ENCODE measurements at regions not wholly inside any gene's neighbourhood (a gene's known extent, or its start where the extent isn't known, plus 50 kb on each side); places are given as distances from the start of the nearest gene placed in this dataset.
"Not testable (repeated sequence)": the region's sequence is repeated elsewhere in the genome, so short reads cannot be mapped to it uniquely, and the experiment has no call there.

GRCh38 chr1:58249737-58250586, 296.6 kb downstream of the OMA1 start:
- DNase-seq = no peak

- DNase-seq = no peak
These were observed 297.2 kb downstream of the OMA1 start for GRCh38 chr1:58249388-58249736.

GRCh38 chr1:58248791-58249190, 297.7 kb downstream of the OMA1 start:
- no peak for DNase-seq

GRCh38 chr1:58248072-58248471, 298.5 kb downstream of the OMA1 start:
- DNase-seq = no peak

GRCh38 chr1:58246549-58246948, 300.0 kb downstream of the OMA1 start:
- DNase-seq = no peak

- no peak for DNase-seq
These were observed 301.7 kb downstream of the OMA1 start for GRCh38 chr1:58244872-58245271.

GRCh38 chr1:58238846-58239245, 307.7 kb downstream of the OMA1 start:
- no peak for DNase-seq

GRCh38 chr1:58233729-58234128, 312.8 kb downstream of the OMA1 start:
- no peak for DNase-seq

- DNase-seq = no peak
These were observed 315.3 kb downstream of the OMA1 start for GRCh38 chr1:58231204-58231603.

GRCh38 chr1:58227604-58228003, 318.9 kb downstream of the OMA1 start:
- DNase-seq = no peak

GRCh38 chr1:58223522-58223921, 323.0 kb downstream of the OMA1 start:
- DNase-seq = no peak

- no peak for DNase-seq
These were observed 325.6 kb downstream of the OMA1 start for GRCh38 chr1:58220836-58221472.

- not testable (repeated sequence) for DNase-seq
These were observed 330.4 kb downstream of the OMA1 start for GRCh38 chr1:58216169-58216568.

- no peak for DNase-seq
These were observed 331.9 kb downstream of the OMA1 start for GRCh38 chr1:58214674-58215073.

GRCh38 chr1:58211869-58212268, 334.7 kb downstream of the OMA1 start:
- DNase-seq = no peak

- no peak for DNase-seq
These were observed 337.0 kb downstream of the OMA1 start for GRCh38 chr1:58209575-58209974.

GRCh38 chr1:58206749-58207148, 339.8 kb downstream of the OMA1 start:
- no peak for DNase-seq

- no peak for DNase-seq
These were observed 342.2 kb downstream of the OMA1 start for GRCh38 chr1:58204284-58204683.

GRCh38 chr1:58201492-58202106, 344.9 kb downstream of the OMA1 start:
- no peak for DNase-seq

GRCh38 chr1:58200437-58200836, 346.1 kb downstream of the OMA1 start:
- no peak for DNase-seq

- no peak for DNase-seq
These were observed 348.7 kb downstream of the OMA1 start for GRCh38 chr1:58197811-58198210.

- no peak for DNase-seq
These were observed 356.1 kb downstream of the OMA1 start for GRCh38 chr1:58190267-58190988.

- DNase-seq = no peak
These were observed 357.1 kb downstream of the OMA1 start for GRCh38 chr1:58189453-58189852.

- no peak for DNase-seq
These were observed 363.2 kb downstream of the OMA1 start for GRCh38 chr1:58183286-58183685.

Data from stimulated activated CD4-positive, alpha-beta T cell treated with anti-CD3 and anti-CD28 coated beads, Interleukin-4, amount 100 ng/mL, for 24 hours (primary cell).